ENCODE measurements at regions not wholly inside any gene's neighbourhood (a gene's known extent, or its start where the extent isn't known, plus 50 kb on each side); places are given as distances from the start of the nearest gene placed in this dataset.

GRCh38 chr11:121740902-121741301, 288.1 kb upstream of the SORL1-AS1 start:
- ATAC-seq = no peak

More at GRCh38 chr11:121740902-121741301, 288.1 kb upstream of the SORL1-AS1 start:
- POLR2A ChIA-PET = no interaction called here
- H3K36me3 ChIP-seq (replicated peaks in 1 of 2; ENCODE audit: control insufficient read depth in 1 of 2, insufficient read depth in 2 of 2, low read length in 2 of 2) = no peaks in the 10 kb centered on the region
- DNase-seq (ENCODE audit: low spot score) (no peak), FAIRE-seq (no peak)
- H3K4me2 ChIP-seq (ENCODE audit: low read depth, low read length) = no peak overlapping the region
- no peaks in the 10 kb centered on the region for H3K9me3 ChIP-seq (ENCODE audit: low read length)
- H3K9ac ChIP-seq (ENCODE audit: insufficient read depth, low read depth, low read length) = no peak overlapping the region
- no peak overlapping the region for H2AFZ ChIP-seq (ENCODE audit: low read length)
- no peaks in the 10 kb centered on the region for H3K27me3 ChIP-seq (ENCODE audit: control insufficient read depth in 1 of 2, insufficient read depth in 2 of 2, low read length in 2 of 2)
- in situ Hi-C loops (cut with HindIII; ENCODE audit: extremely low pct_ligation_motif_present, low pct_unique_long_range_greater_than_20kb) (no loop called here), intact Hi-C loops (cut with micrococcal nuclease; ENCODE audit: unreplicated experiment) (no loop called here)
- H3K4me1 ChIP-seq (ENCODE audit: insufficient read depth, low read length) = no peaks in the 10 kb centered on the region
- no TSS peak for BruUV-seq (replicated peaks)
- H3K79me2 ChIP-seq (ENCODE audit: insufficient read depth, low read length) = no peaks in the 10 kb centered on the region
- TF ChIP-seq TCF7L2 (IDR thresholded peaks at IDR 0.05; ENCODE audit: low read depth, low read length) (no peak), ZNF281 (CRISPR knock-in tag; IDR thresholded peaks at IDR 0.05; ENCODE audit: borderline replicate concordance) (no peak), FOXO4 (CRISPR knock-in tag; conservative IDR thresholded peaks at IDR 0.05) (no peak), KLF13 (CRISPR knock-in tag; IDR thresholded peaks at IDR 0.05) (no peak), RFXAP (CRISPR knock-in tag; IDR thresholded peaks at IDR 0.05; ENCODE audit: borderline replicate concordance) (no peak), U2AF2 (IDR thresholded peaks at IDR 0.05; ENCODE audit: low read depth, low read length) (no peak), ZFP37 (CRISPR knock-in tag; IDR thresholded peaks at IDR 0.05; ENCODE audit: borderline replicate concordance) (no peak), ZNF616 (CRISPR knock-in tag; IDR thresholded peaks at IDR 0.05; ENCODE audit: low read depth) (no peak), ATF7-NPFF (CRISPR knock-in tag; IDR thresholded peaks at IDR 0.05; ENCODE audit: low read depth) (no peak), ZNF382 (CRISPR knock-in tag; IDR thresholded peaks at IDR 0.05; ENCODE audit: borderline replicate concordance) (no peak), GRHL1 (CRISPR knock-in tag; conservative IDR thresholded peaks at IDR 0.05) (no peak), TEAD2 (CRISPR knock-in tag; IDR thresholded peaks at IDR 0.05) (no peak), FOXK1 (CRISPR knock-in tag; IDR thresholded peaks at IDR 0.05; ENCODE audit: borderline replicate concordance, low read depth) (no peak), ZNF773 (CRISPR knock-in tag; IDR thresholded peaks at IDR 0.05; ENCODE audit: borderline replicate concordance) (no peak), ZNF770 (CRISPR knock-in tag; IDR thresholded peaks at IDR 0.05) (no peak)
- no peak overlapping the region for H3K27ac ChIP-seq (ENCODE audit: extremely low read length, insufficient read depth, low read length)
- CTCF ChIA-PET (ENCODE audit: low intra/inter-chr PET ratio, low total read pairs) = no interaction called here
- no peaks in the 10 kb centered on the region for H4K20me1 ChIP-seq (ENCODE audit: insufficient read depth, low read length)
- no peak overlapping the region for H3K4me3 ChIP-seq (replicated peaks in 1 of 3; ENCODE audit: insufficient read depth in 1 of 3, low read depth in 2 of 3, low read length in 3 of 3)
- whole genome bisulfite sequencing (ENCODE audit: low lambda C conversion rate) = 7% methylated on average over 1 of the region's 1 CpG

Data from HepG2 (cell line).